GM18519 (cell line): ENCODE measurements at regions not wholly inside any gene's neighbourhood (a gene's known extent, or its start where the extent isn't known, plus 50 kb on each side); places are given as distances from the start of the nearest gene placed in this dataset.

Experiments
- ATAC-seq: cut with Tn5 transposase; IDR thresholded peaks from one replicate; pipeline ENCODE4 v1.9.1; 2021; ENCODE audit warnings: mild to moderate bottlenecking, moderate library complexity; ENCODE audit not compliant: unreplicated experiment, low FRiP score

- ATAC-seq, result no peak
Measured at GRCh38 chr7:67413670-67414069, 417.0 kb downstream of the TYW1 start.

- no peak for ATAC-seq
Measured at GRCh38 chr7:67414858-67415257, 418.2 kb downstream of the TYW1 start.

GRCh38 chr7:67422601-67423000, 426.0 kb downstream of the TYW1 start:
- ATAC-seq, result no peak

GRCh38 chr7:67423065-67423464, 426.4 kb downstream of the TYW1 start:
- no peak for ATAC-seq

GRCh38 chr7:67426654-67427053, 430.0 kb downstream of the TYW1 start:
- ATAC-seq, result no peak

GRCh38 chr7:67429735-67430134, 433.1 kb downstream of the TYW1 start:
- ATAC-seq, result no peak

GRCh38 chr7:67432536-67433234, 436.1 kb downstream of the TYW1 start:
- ATAC-seq, result no peak

GRCh38 chr7:67435894-67436535, 439.4 kb downstream of the TYW1 start:
- ATAC-seq, result no peak

- ATAC-seq, result no peak
Measured at GRCh38 chr7:67438198-67438882, 441.7 kb downstream of the TYW1 start.

- ATAC-seq, result no peak
Measured at GRCh38 chr7:67438913-67439505, 442.4 kb downstream of the TYW1 start.

GRCh38 chr7:67440321-67440720, 443.7 kb downstream of the TYW1 start:
- no peak for ATAC-seq

GRCh38 chr7:67445728-67446127, 449.1 kb downstream of the TYW1 start:
- no peak for ATAC-seq

GRCh38 chr7:67447297-67447696, 450.7 kb downstream of the TYW1 start:
- ATAC-seq, result no peak

GRCh38 chr7:67448271-67448670, 451.6 kb downstream of the TYW1 start:
- ATAC-seq, result no peak

GRCh38 chr7:67450171-67450570, 453.5 kb downstream of the TYW1 start:
- ATAC-seq, result no peak

- ATAC-seq, result no peak
Measured at GRCh38 chr7:67451306-67451705, 454.7 kb downstream of the TYW1 start.

GRCh38 chr7:67452516-67453026, 455.9 kb downstream of the TYW1 start:
- ATAC-seq, result no peak

GRCh38 chr7:67453580-67454380, 457.1 kb downstream of the TYW1 start:
- no peak for ATAC-seq

- ATAC-seq, result no peak
Measured at GRCh38 chr7:67455508-67455907, 458.9 kb downstream of the TYW1 start.

- no peak for ATAC-seq
Measured at GRCh38 chr7:67462781-67463191, 466.2 kb downstream of the TYW1 start.
